Mesenchymal stem cell (in vitro differentiated cells and primary cell): ENCODE measurements at regions not wholly inside any gene's neighbourhood (a gene's known extent, or its start where the extent isn't known, plus 50 kb on each side); places are given as distances from the start of the nearest gene placed in this dataset.

Source experiments
- DNase-seq: peaks from one replicate; pipeline ENCODE4 v3.0.0-alpha.2; 2013
- H2AFZ ChIP-seq: one replicate; pipeline ENCODE4 v1.6.1; 2013; ENCODE audit warnings: low read depth, mild to moderate bottlenecking, control low read depth, inconsistent platforms, low read length, moderate library complexity
- H2AK5ac ChIP-seq: 2 replicates; pipeline ENCODE4 v1.6.1; 2013; ENCODE audit warnings: low read length, moderate library complexity, mild to moderate bottlenecking, inconsistent platforms; ENCODE audit not compliant: severe bottlenecking
- H2BK120ac ChIP-seq: one replicate; pipeline ENCODE4 v1.6.1; 2013; ENCODE audit warnings: low read depth, mild to moderate bottlenecking, inconsistent platforms, low read length, moderate library complexity
- H2BK12ac ChIP-seq, 2 experiments: one replicate each; pipeline ENCODE4 v1.6.1; 2013; ENCODE audit warnings: inconsistent platforms in 2 of 2, low read length in 2 of 2, mild to moderate bottlenecking in 2 of 2, moderate library complexity in 2 of 2, control low read depth in 1 of 2
- H2BK15ac ChIP-seq: one replicate; pipeline ENCODE4 v1.6.1; 2013; ENCODE audit warnings: mild to moderate bottlenecking, low read depth, inconsistent platforms; ENCODE audit not compliant: poor library complexity, severe bottlenecking
- H2BK5ac ChIP-seq: 2 replicates; pipeline ENCODE4 v1.6.1; 2013; ENCODE audit warnings: low read depth, mild to moderate bottlenecking, low read length, control low read depth, inconsistent platforms; ENCODE audit not compliant: poor library complexity, severe bottlenecking
- H3K14ac ChIP-seq, 2 experiments: one replicate each; pipeline ENCODE4 v1.6.1; 2013; ENCODE audit warnings: inconsistent platforms in 2 of 2, low read length in 2 of 2, control low read depth in 1 of 2, mild to moderate bottlenecking in 1 of 2, moderate library complexity in 1 of 2
- H3K18ac ChIP-seq, 2 experiments: one replicate each; pipeline ENCODE4 v1.6.1; 2013; ENCODE audit warnings: inconsistent platforms in 2 of 2, low read length in 2 of 2, control low read depth in 1 of 2, low read depth in 1 of 2, mild to moderate bottlenecking in 1 of 2
- H3K23ac ChIP-seq, 2 experiments: one replicate each; pipeline ENCODE4 v1.6.1; 2013; ENCODE audit warnings: inconsistent platforms in 2 of 2, low read length in 2 of 2, mild to moderate bottlenecking in 2 of 2, moderate library complexity in 2 of 2, control low read depth in 1 of 2
- H3K27ac ChIP-seq: 2 replicates; pipeline ENCODE4 v1.5.1; 2013; ENCODE audit warnings: mild to moderate bottlenecking, moderate library complexity, low read length, control low read depth, inconsistent platforms; ENCODE audit not compliant: poor library complexity, severe bottlenecking
- H3K27me3 ChIP-seq, 2 experiments: 2 replicates each; pipeline versions ENCODE4 v1.6.1 to v1.7.0; 2013; ENCODE audit warnings: low read length in 2 of 2, mild to moderate bottlenecking in 2 of 2, moderate library complexity in 2 of 2, control low read depth in 1 of 2, inconsistent platforms in 1 of 2; ENCODE audit not compliant: control insufficient read depth in 1 of 2, insufficient read depth in 1 of 2
- H3K36me3 ChIP-seq, 2 experiments: 2 replicates each; pipeline versions ENCODE4 v1.6.1 to v1.7.0; 2013; ENCODE audit warnings: low read length in 2 of 2, control low read depth in 1 of 2, inconsistent platforms in 1 of 2, low read depth in 1 of 2, mild to moderate bottlenecking in 1 of 2; ENCODE audit not compliant: insufficient read depth in 2 of 2, control insufficient read depth in 1 of 2
- H3K4ac ChIP-seq, 2 experiments: one replicate each; pipeline ENCODE4 v1.6.1; 2013; ENCODE audit warnings: inconsistent platforms in 2 of 2, low read length in 2 of 2, mild to moderate bottlenecking in 2 of 2, moderate library complexity in 2 of 2, control low read depth in 1 of 2, low read depth in 1 of 2
- H3K4me1 ChIP-seq: 2 replicates; pipeline ENCODE4 v1.6.1; 2013; ENCODE audit warnings: low read depth, low read length, control low read depth; ENCODE audit not compliant: control insufficient read depth, insufficient read depth
- H3K4me2 ChIP-seq: 2 replicates; pipeline ENCODE4 v1.6.1; 2013; ENCODE audit warnings: low read length, mild to moderate bottlenecking, inconsistent platforms; ENCODE audit not compliant: poor library complexity, severe bottlenecking
- H3K4me3 ChIP-seq, 2 experiments: 2 replicates each; pipeline versions ENCODE4 v1.5.1 to v1.7.0; 2013; ENCODE audit warnings: low read length in 2 of 2, mild to moderate bottlenecking in 2 of 2, control low read depth in 1 of 2, low read depth in 1 of 2; ENCODE audit not compliant: insufficient read depth in 1 of 2
- H3K79me1 ChIP-seq: replicated peaks from 2 replicates; pipeline ENCODE4 v1.6.1; 2013; ENCODE audit warnings: mild to moderate bottlenecking, control low read depth, low read length, inconsistent platforms; ENCODE audit not compliant: poor library complexity, severe bottlenecking
- H3K9ac ChIP-seq: 2 replicates; pipeline ENCODE4 v1.7.0; 2013; ENCODE audit warnings: mild to moderate bottlenecking, low read length, moderate library complexity
- H3K9me3 ChIP-seq: 2 replicates; pipeline ENCODE4 v1.7.0; 2013; ENCODE audit warnings: mild to moderate bottlenecking, low read length; ENCODE audit not compliant: control insufficient read depth
- H4K8ac ChIP-seq: one replicate; pipeline ENCODE4 v1.6.1; 2013; ENCODE audit warnings: inconsistent platforms, mild to moderate bottlenecking, low read length, moderate library complexity
- H4K91ac ChIP-seq: one replicate; pipeline ENCODE4 v1.6.1; 2013; ENCODE audit warnings: mild to moderate bottlenecking, low read length, inconsistent platforms
- WGBS: methylation state at CpG from one replicate; pipeline ENCODE4 v1.1.7; 2013; ENCODE audit warnings: mixed read lengths; 5-methylcytosine and 5-hydroxymethylcytosine counted together

DNA sequence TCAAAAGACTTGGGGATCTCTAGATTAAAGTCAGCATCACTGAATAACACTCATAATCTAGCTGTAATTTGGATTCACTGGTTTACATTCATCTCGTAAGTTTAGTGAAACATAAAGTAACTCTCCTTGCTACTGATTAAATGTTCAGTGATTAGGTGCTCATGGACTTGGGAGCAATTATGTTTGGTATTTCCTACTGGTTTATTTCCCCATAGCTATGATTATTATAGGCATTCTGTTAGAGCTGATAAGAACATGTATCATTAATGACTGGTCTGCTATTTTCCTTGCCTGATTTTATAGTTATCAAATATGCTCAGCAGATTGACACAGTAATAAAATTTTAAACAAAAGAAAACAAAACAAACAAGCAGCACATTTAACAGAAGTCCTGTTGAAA is 334.7 kb upstream of the SLC8A1 start:
- H2BK5ac ChIP-seq = no peak overlapping the region
- no peak overlapping the region for H2AK5ac ChIP-seq
- H4K8ac ChIP-seq = no peak overlapping the region
- H3K79me1 ChIP-seq = no peaks in the 10 kb centered on the region
- H3K9me3 ChIP-seq = no peaks in the 10 kb centered on the region
- no peak for DNase-seq
- no peak overlapping the region for H3K4me3 ChIP-seq
- no CpG with 5 or more reads among the region's 1 CpG for WGBS
- no peaks in the 10 kb centered on the region for H3K27me3 ChIP-seq
- no peaks in the 10 kb centered on the region for H3K36me3 ChIP-seq
- no peak overlapping the region for H3K18ac ChIP-seq
- H3K9ac ChIP-seq = no peak overlapping the region
- no peak overlapping the region for H2BK15ac ChIP-seq
- H3K23ac ChIP-seq = no peak overlapping the region
- no peak overlapping the region for H3K14ac ChIP-seq
- H2BK12ac ChIP-seq = no peak overlapping the region
- no peaks in the 10 kb centered on the region for H3K4me1 ChIP-seq
- H3K27ac ChIP-seq = no peak overlapping the region
- H2AFZ ChIP-seq = no peak overlapping the region
- no peak overlapping the region for H3K4ac ChIP-seq
- H4K91ac ChIP-seq = no peak overlapping the region
- no peak overlapping the region for H2BK120ac ChIP-seq
- H3K4me2 ChIP-seq = no peak overlapping the region

DNA sequence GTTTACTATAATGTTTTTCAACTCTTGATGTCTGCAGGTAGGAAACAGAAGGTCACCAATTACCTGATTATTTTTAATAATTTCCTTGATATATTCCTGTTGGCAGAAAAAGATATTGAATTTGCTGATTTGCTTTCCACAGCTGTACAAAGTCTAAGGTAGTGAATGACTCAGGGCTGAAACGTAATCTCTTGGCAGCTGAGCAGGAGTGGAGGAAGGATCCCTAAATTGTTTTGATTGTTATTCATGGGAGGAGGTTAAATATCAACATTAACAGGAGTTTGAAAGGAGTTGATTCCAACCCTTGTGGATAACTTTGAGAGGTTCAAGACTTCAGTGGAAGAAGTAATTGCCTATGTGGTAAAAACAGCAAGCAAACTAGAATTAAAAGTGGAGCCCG is 345.2 kb upstream of the SLC8A1 start:
- Histone ChIP-seq H3K4ac (no peak overlapping the region), H2BK15ac (no peak overlapping the region), H2BK5ac (no peak overlapping the region), H2AFZ (no peak overlapping the region), H2BK120ac (no peak overlapping the region), H3K36me3 (no peaks in the 10 kb centered on the region), H3K79me1 (no peaks in the 10 kb centered on the region), H3K4me1 (no peaks in the 10 kb centered on the region), H2BK12ac (no peak overlapping the region), H3K4me3 (no peak overlapping the region), H3K27ac (no peak overlapping the region), H2AK5ac (no peak overlapping the region), H3K23ac (no peak overlapping the region), H3K9ac (no peak overlapping the region), H3K9me3 (no peaks in the 10 kb centered on the region), H3K27me3 (no peaks in the 10 kb centered on the region), H4K91ac (no peak overlapping the region), H4K8ac (no peak overlapping the region), H3K14ac (no peak overlapping the region), H3K4me2 (no peak overlapping the region), H3K18ac (no peak overlapping the region)
- DNase-seq = no peak
- 75% methylated on average over 2 of the region's 2 CpGs for WGBS

DNA sequence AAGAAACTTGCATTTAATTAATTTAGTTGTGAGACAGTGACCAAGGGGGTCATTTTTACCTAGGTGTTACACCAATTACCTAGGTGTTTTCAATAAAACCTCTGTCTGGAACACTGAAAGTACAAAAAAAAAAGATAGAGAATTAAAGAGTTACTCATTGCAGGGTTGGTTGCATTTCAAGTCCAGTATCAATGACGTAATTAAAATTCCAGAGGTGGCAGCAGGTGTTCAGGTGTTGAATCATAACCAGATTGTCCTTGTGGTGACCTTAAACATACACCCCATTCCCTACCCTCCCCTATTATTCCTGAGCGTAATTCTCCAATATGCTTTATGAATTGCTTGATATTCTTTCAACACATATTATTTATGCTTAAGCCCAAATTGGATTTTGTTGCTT is 352.0 kb upstream of the SLC8A1 start:
- Histone ChIP-seq H2BK15ac (no peak overlapping the region), H2BK12ac (no peak overlapping the region), H3K4me2 (no peak overlapping the region), H4K8ac (no peak overlapping the region), H3K27ac (no peak overlapping the region), H3K27me3 (no peaks in the 10 kb centered on the region), H3K18ac (no peak overlapping the region), H3K36me3 (no peaks in the 10 kb centered on the region), H3K14ac (no peak overlapping the region), H3K4ac (no peak overlapping the region), H3K9me3 (no peaks in the 10 kb centered on the region), H3K23ac (no peak overlapping the region), H3K9ac (no peak overlapping the region), H3K79me1 (no peaks in the 10 kb centered on the region), H3K4me1 (no peaks in the 10 kb centered on the region), H2BK120ac (no peak overlapping the region), H4K91ac (no peak overlapping the region), H3K4me3 (no peak overlapping the region), H2AK5ac (no peak overlapping the region), H2AFZ (no peak overlapping the region), H2BK5ac (no peak overlapping the region)
- 100% methylated on average over 1 of the region's 2 CpGs for WGBS
- no peak for DNase-seq

DNA sequence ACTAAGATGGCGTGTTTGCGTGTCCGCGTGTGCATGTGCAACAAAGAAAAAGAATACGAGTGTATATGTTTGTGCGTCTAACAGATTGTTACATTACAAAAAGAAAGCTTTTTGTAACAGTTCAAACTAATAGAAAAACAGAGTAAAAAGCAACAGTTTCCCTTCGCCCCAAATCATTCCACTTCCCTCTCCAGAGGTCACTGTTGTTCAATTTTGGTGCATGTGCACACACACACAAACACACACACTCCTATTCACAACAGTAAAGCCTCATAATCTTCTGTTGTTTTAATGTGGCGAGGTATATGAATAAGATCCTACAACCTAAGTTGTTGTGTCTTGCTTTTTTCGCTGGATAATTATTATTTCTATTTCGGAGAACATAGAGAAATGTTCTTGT is 357.3 kb upstream of the SLC8A1 start:
- Histone ChIP-seq H3K4me1 (no peaks in the 10 kb centered on the region), H3K18ac (no peak overlapping the region), H2BK5ac (no peak overlapping the region), H3K4me3 (no peak overlapping the region), H3K23ac (no peak overlapping the region), H2BK12ac (no peak overlapping the region), H3K9ac (no peak overlapping the region), H3K4ac (no peak overlapping the region), H3K4me2 (no peak overlapping the region), H2BK15ac (no peak overlapping the region), H4K8ac (no peak overlapping the region), H3K27me3 (no peaks in the 10 kb centered on the region), H3K79me1 (no peaks in the 10 kb centered on the region), H4K91ac (no peak overlapping the region), H3K27ac (no peak overlapping the region), H2AK5ac (no peak overlapping the region), H2BK120ac (no peak overlapping the region), H3K14ac (no peak overlapping the region), H2AFZ (no peak overlapping the region), H3K36me3 (no peaks in the 10 kb centered on the region), H3K9me3 (no peaks in the 10 kb centered on the region)
- no peak for DNase-seq
- 91% methylated on average over 5 of the region's 10 CpGs for WGBS
